ENCODE measurements at regions not wholly inside any gene's neighbourhood (a gene's known extent, or its start where the extent isn't known, plus 50 kb on each side); places are given as distances from the start of the nearest gene placed in this dataset.

DNA sequence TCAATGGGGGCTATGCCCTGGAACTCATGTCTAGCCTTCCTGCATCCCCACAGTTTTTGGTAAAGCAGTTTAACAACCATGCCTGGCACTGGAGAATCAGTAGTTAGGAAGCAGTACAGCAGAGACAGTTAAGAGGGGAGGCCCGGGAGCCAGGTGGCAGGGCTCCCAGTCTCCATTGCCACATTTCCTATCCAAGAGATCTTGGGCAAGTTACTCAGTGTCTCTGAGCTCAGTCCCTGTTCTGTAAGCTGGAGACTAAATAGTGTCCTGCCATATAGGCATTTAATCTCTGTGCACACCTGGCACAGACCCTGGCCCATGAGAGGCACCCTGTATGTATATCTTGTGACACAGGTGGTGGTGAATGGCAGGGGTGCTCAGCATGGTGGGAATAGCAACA lies 156.1 kb upstream of the EOLA2 start:
- TF ChIP-seq POLR2AphosphoS5 (IDR thresholded peaks at IDR 0.05; ENCODE audit: low read depth) (no peak), SPI1 (IDR thresholded peaks at IDR 0.05; ENCODE audit: borderline replicate concordance, low read depth) (no peak)
- TF ChIP-seq, protein P1, sequence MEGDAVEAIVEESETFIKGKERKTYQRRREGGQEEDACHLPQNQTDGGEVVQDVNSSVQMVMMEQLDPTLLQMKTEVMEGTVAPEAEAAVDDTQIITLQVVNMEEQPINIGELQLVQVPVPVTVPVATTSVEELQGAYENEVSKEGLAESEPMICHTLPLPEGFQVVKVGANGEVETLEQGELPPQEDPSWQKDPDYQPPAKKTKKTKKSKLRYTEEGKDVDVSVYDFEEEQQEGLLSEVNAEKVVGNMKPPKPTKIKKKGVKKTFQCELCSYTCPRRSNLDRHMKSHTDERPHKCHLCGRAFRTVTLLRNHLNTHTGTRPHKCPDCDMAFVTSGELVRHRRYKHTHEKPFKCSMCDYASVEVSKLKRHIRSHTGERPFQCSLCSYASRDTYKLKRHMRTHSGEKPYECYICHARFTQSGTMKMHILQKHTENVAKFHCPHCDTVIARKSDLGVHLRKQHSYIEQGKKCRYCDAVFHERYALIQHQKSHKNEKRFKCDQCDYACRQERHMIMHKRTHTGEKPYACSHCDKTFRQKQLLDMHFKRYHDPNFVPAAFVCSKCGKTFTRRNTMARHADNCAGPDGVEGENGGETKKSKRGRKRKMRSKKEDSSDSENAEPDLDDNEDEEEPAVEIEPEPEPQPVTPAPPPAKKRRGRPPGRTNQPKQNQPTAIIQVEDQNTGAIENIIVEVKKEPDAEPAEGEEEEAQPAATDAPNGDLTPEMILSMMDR (IDR thresholded peaks at IDR 0.05; ENCODE audit: insufficient read depth, low read length), result no peak
- TF ChIP-seq, protein P2, sequence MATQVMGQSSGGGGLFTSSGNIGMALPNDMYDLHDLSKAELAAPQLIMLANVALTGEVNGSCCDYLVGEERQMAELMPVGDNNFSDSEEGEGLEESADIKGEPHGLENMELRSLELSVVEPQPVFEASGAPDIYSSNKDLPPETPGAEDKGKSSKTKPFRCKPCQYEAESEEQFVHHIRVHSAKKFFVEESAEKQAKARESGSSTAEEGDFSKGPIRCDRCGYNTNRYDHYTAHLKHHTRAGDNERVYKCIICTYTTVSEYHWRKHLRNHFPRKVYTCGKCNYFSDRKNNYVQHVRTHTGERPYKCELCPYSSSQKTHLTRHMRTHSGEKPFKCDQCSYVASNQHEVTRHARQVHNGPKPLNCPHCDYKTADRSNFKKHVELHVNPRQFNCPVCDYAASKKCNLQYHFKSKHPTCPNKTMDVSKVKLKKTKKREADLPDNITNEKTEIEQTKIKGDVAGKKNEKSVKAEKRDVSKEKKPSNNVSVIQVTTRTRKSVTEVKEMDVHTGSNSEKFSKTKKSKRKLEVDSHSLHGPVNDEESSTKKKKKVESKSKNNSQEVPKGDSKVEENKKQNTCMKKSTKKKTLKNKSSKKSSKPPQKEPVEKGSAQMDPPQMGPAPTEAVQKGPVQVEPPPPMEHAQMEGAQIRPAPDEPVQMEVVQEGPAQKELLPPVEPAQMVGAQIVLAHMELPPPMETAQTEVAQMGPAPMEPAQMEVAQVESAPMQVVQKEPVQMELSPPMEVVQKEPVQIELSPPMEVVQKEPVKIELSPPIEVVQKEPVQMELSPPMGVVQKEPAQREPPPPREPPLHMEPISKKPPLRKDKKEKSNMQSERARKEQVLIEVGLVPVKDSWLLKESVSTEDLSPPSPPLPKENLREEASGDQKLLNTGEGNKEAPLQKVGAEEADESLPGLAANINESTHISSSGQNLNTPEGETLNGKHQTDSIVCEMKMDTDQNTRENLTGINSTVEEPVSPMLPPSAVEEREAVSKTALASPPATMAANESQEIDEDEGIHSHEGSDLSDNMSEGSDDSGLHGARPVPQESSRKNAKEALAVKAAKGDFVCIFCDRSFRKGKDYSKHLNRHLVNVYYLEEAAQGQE (IDR thresholded peaks at IDR 0.05; ENCODE audit: insufficient replicate concordance, low read depth), result no peak
